ENCODE measurements at regions not wholly inside any gene's neighbourhood (a gene's known extent, or its start where the extent isn't known, plus 50 kb on each side); places are given as distances from the start of the nearest gene placed in this dataset.

GRCh38 chr18:74023220-74023619 lies 124.4 kb downstream of the FBXO15 start:
- Histone ChIP-seq H3K27ac (no peak overlapping the region), H3K9me3 (no peaks in the 10 kb centered on the region), H3K27me3 (peaks cover 0 to 3% (median 0%) of the 10 kb centered on the region in 3 donors), H3K4me1 (no peaks in the 10 kb centered on the region), H3K4me3 (no peak overlapping the region), H3K36me3 (no peaks in the 10 kb centered on the region)
- no peak for TF ChIP-seq CTCF (IDR thresholded peaks at IDR 0.05)
- no peak for TF ChIP-seq EP300 (IDR thresholded peaks at IDR 0.05)
- TF ChIP-seq POLR2A (IDR thresholded peaks at IDR 0.05), result no peak
- no peak for TF ChIP-seq POLR2AphosphoS5 (IDR thresholded peaks at IDR 0.05)
- 49 to 56% methylated on average over 3 of the region's 3 CpGs for WGBS, 2 donors
- intact Hi-C loops (cut with DNase I), result no loop called here
- no peak for DNase-seq

GRCh38 chr18:74019864-74020263 lies 127.8 kb downstream of the FBXO15 start:
- Histone ChIP-seq H3K36me3 (no peaks in the 10 kb centered on the region), H3K4me1 (no peaks in the 10 kb centered on the region), H3K27me3 (peaks cover 0 to 3% (median 0%) of the 10 kb centered on the region in 3 donors), H3K4me3 (no peak overlapping the region), H3K27ac (no peak overlapping the region), H3K9me3 (no peaks in the 10 kb centered on the region)
- WGBS, 2 donors, result 66 to 88% methylated on average over 3 of the region's 3 CpGs
- no peak for DNase-seq
- no peak for TF ChIP-seq CTCF (IDR thresholded peaks at IDR 0.05)
- no peak for TF ChIP-seq POLR2A (IDR thresholded peaks at IDR 0.05)
- no peak for TF ChIP-seq EP300 (IDR thresholded peaks at IDR 0.05)
- TF ChIP-seq POLR2AphosphoS5 (IDR thresholded peaks at IDR 0.05), result no peak
- intact Hi-C loops (cut with DNase I), result no loop called here

- Histone ChIP-seq H3K9me3 (no peaks in the 10 kb centered on the region), H3K27ac (peak overlapping the region in 1 of 4 donors; percentile 27), H3K4me3 (no peak overlapping the region), H3K27me3 (no peaks in the 10 kb centered on the region), H3K4me1 (no peaks in the 10 kb centered on the region), H3K36me3 (no peaks in the 10 kb centered on the region)
- WGBS, 2 donors, result 60 to 70% methylated on average over 5 of the region's 5 CpGs
- intact Hi-C loops (cut with DNase I), result no loop called here
- DNase-seq, result no peak
- peak; percentile 30 to 57 (median 39) for TF ChIP-seq POLR2AphosphoS5 (IDR thresholded peaks at IDR 0.05)
- no peak for TF ChIP-seq EP300 (IDR thresholded peaks at IDR 0.05)
These were observed 133.7 kb downstream of the FBXO15 start for GRCh38 chr18:74013955-74014354.

GRCh38 chr18:74012954-74013630 lies 134.5 kb downstream of the FBXO15 start:
- Histone ChIP-seq H3K36me3 (no peaks in the 10 kb centered on the region), H3K4me1 (no peaks in the 10 kb centered on the region), H3K9me3 (no peaks in the 10 kb centered on the region), H3K27me3 (no peaks in the 10 kb centered on the region), H3K27ac (peak overlapping the region in 1 of 4 donors; percentile 46), H3K4me3 (no peak overlapping the region)
- WGBS, 2 donors, result 87 to 88% methylated on average over 14 of the region's 14 CpGs
- intact Hi-C loops (cut with DNase I), result no loop called here
- no peak for TF ChIP-seq POLR2A (IDR thresholded peaks at IDR 0.05)
- no peak for TF ChIP-seq EP300 (IDR thresholded peaks at IDR 0.05)
- no peak for TF ChIP-seq POLR2AphosphoS5 (IDR thresholded peaks at IDR 0.05)
- TF ChIP-seq CTCF (IDR thresholded peaks at IDR 0.05), result no peak
- DNase-seq, result no peak

GRCh38 chr18:74006143-74006542 lies 141.5 kb downstream of the FBXO15 start:
- no peak for DNase-seq
- Histone ChIP-seq H3K4me3 (no peak overlapping the region), H3K4me1 (no peaks in the 10 kb centered on the region), H3K27ac (no peak overlapping the region), H3K27me3 (no peaks in the 10 kb centered on the region), H3K9me3 (no peaks in the 10 kb centered on the region), H3K36me3 (no peaks in the 10 kb centered on the region)
- TF ChIP-seq POLR2A (IDR thresholded peaks at IDR 0.05), result no peak
- no peak for TF ChIP-seq POLR2AphosphoS5 (IDR thresholded peaks at IDR 0.05)
- no peak for TF ChIP-seq CTCF (IDR thresholded peaks at IDR 0.05)
- no peak for TF ChIP-seq EP300 (IDR thresholded peaks at IDR 0.05)
- intact Hi-C loops (cut with DNase I), result no loop called here
- 84 to 94% methylated on average over 8 of the region's 8 CpGs for WGBS, 2 donors
